ENCODE measurements at regions not wholly inside any gene's neighbourhood (a gene's known extent, or its start where the extent isn't known, plus 50 kb on each side); places are given as distances from the start of the nearest gene placed in this dataset.

DNA sequence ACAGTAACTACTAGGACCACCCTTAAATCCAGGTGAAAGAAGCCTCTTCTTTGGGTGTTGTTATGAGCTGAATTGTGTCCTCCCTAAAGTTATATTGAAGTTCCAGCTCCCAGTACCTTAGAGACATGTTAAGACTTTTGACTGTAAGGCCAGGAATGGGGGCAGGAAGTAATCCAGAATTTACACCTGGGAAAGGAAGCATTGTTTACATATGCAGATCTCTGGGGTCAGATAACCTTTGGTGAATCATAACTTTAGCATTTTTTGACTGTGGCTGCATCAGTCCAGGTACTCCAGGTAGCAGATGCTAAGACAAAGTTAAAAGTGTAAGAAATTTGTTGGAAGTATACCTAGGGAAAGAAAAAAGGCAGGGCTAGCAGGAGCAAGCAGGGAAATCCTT, 104.9 kb upstream of the CENPE start:
- H3K4me2 ChIP-seq: no peak overlapping the region
- no peak overlapping the region for H3K27ac ChIP-seq
- no peak overlapping the region for H2AFZ ChIP-seq

GRCh38 chr4:103292959-103293358, 94.8 kb upstream of the CENPE start:
- no peak overlapping the region for H2AFZ ChIP-seq
- no peak overlapping the region for H3K4me3 ChIP-seq
- no peaks in the 10 kb centered on the region for H3K27me3 ChIP-seq

More for the DNA sequence above, 104.9 kb upstream of the CENPE start:
- Histone ChIP-seq H3K4me1 (ENCODE audit: insufficient read depth) (peaks cover 15% of the 10 kb centered on the region), H3K36me3 (replicated peaks; ENCODE audit: insufficient read depth, low read depth) (no peaks in the 10 kb centered on the region), H3K79me2 (no peaks in the 10 kb centered on the region), H3K9me3 (ENCODE audit: low read depth) (no peaks in the 10 kb centered on the region), H3K9me2 (replicated peaks; ENCODE audit: insufficient read depth) (no peaks in the 10 kb centered on the region), H4K20me1 (ENCODE audit: insufficient read depth, poor library complexity, severe bottlenecking) (no peaks in the 10 kb centered on the region), H3K27me3 (no peaks in the 10 kb centered on the region), H3K4me3 (no peak overlapping the region)
- TF ChIP-seq EZH2phosphoT487 (IDR thresholded peaks at IDR 0.05; ENCODE audit: low read depth, severe bottlenecking, unreplicated experiment): no peak
- TF ChIP-seq, protein P1, sequence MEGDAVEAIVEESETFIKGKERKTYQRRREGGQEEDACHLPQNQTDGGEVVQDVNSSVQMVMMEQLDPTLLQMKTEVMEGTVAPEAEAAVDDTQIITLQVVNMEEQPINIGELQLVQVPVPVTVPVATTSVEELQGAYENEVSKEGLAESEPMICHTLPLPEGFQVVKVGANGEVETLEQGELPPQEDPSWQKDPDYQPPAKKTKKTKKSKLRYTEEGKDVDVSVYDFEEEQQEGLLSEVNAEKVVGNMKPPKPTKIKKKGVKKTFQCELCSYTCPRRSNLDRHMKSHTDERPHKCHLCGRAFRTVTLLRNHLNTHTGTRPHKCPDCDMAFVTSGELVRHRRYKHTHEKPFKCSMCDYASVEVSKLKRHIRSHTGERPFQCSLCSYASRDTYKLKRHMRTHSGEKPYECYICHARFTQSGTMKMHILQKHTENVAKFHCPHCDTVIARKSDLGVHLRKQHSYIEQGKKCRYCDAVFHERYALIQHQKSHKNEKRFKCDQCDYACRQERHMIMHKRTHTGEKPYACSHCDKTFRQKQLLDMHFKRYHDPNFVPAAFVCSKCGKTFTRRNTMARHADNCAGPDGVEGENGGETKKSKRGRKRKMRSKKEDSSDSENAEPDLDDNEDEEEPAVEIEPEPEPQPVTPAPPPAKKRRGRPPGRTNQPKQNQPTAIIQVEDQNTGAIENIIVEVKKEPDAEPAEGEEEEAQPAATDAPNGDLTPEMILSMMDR (IDR thresholded peaks at IDR 0.05; ENCODE audit: poor library complexity): no peak
- TF ChIP-seq EZH2 (IDR thresholded peaks at IDR 0.05; ENCODE audit: borderline replicate concordance): no peak
- no peak for DNase-seq (ENCODE audit: low spot score)

GRCh38 chr4:103292373-103292772, 94.2 kb upstream of the CENPE start:
- H3K9me3 ChIP-seq (ENCODE audit: low read depth): no peaks in the 10 kb centered on the region
- H3K36me3 ChIP-seq (replicated peaks; ENCODE audit: insufficient read depth, low read depth): no peaks in the 10 kb centered on the region
- H3K4me2 ChIP-seq: no peak overlapping the region
- TF ChIP-seq EZH2phosphoT487 (IDR thresholded peaks at IDR 0.05; ENCODE audit: low read depth, severe bottlenecking, unreplicated experiment) (no peak), EZH2 (IDR thresholded peaks at IDR 0.05; ENCODE audit: borderline replicate concordance) (no peak)
- TF ChIP-seq, protein P1 (IDR thresholded peaks at IDR 0.05; ENCODE audit: poor library complexity): no peak
- no peaks in the 10 kb centered on the region for H3K4me1 ChIP-seq (ENCODE audit: insufficient read depth)
- no peaks in the 10 kb centered on the region for H3K27me3 ChIP-seq
- no peaks in the 10 kb centered on the region for H3K79me2 ChIP-seq
- 59% methylated on average over 4 of the region's 4 CpGs for WGBS (ENCODE audit: low lambda C conversion rate, missing lambda C conversion rate)
- no peaks in the 10 kb centered on the region for H4K20me1 ChIP-seq (ENCODE audit: insufficient read depth, poor library complexity, severe bottlenecking)
- no peak overlapping the region for H3K27ac ChIP-seq
- H3K9me2 ChIP-seq (replicated peaks; ENCODE audit: insufficient read depth): no peaks in the 10 kb centered on the region
- H2AFZ ChIP-seq: no peak overlapping the region
- no peak overlapping the region for H3K4me3 ChIP-seq
- no peak for DNase-seq (ENCODE audit: low spot score)

More at GRCh38 chr4:103292959-103293358, 94.8 kb upstream of the CENPE start:
- Histone ChIP-seq H3K4me1 (ENCODE audit: insufficient read depth) (no peaks in the 10 kb centered on the region), H3K9me3 (ENCODE audit: low read depth) (no peaks in the 10 kb centered on the region), H3K9me2 (replicated peaks; ENCODE audit: insufficient read depth) (no peaks in the 10 kb centered on the region), H4K20me1 (ENCODE audit: insufficient read depth, poor library complexity, severe bottlenecking) (no peaks in the 10 kb centered on the region), H3K36me3 (replicated peaks; ENCODE audit: insufficient read depth, low read depth) (no peaks in the 10 kb centered on the region), H3K79me2 (no peaks in the 10 kb centered on the region), H3K4me2 (no peak overlapping the region), H3K27ac (no peak overlapping the region)
- no peak for TF ChIP-seq EZH2phosphoT487 (IDR thresholded peaks at IDR 0.05; ENCODE audit: low read depth, severe bottlenecking, unreplicated experiment)
- no peak for TF ChIP-seq EZH2 (IDR thresholded peaks at IDR 0.05; ENCODE audit: borderline replicate concordance)
- TF ChIP-seq, protein P1 (IDR thresholded peaks at IDR 0.05; ENCODE audit: poor library complexity): no peak
- WGBS (ENCODE audit: low lambda C conversion rate, missing lambda C conversion rate): 77% methylated on average over 3 of the region's 3 CpGs
- DNase-seq (ENCODE audit: low spot score): no peak

DNA sequence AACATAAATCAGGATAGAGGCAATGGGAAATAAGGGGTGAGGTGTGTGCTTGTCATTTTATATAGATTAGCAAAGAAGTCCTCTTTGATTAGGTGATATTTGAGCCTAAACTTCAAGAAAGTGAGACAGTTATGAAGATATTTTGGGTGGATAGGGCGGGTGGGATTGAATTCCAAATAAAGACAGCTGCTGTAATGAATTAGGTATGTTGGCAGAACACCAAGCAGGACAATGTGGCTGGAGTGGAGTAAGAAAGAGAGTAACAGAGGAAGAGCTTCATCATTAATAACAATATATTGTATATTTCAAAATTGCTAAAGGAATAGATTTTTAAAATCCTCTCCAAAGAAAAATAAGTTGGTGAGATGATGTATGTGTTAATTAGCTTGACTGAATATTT, 91.0 kb upstream of the CENPE start:
- no peak overlapping the region for H3K4me2 ChIP-seq
- H4K20me1 ChIP-seq (ENCODE audit: insufficient read depth, poor library complexity, severe bottlenecking): no peaks in the 10 kb centered on the region
- no peak for TF ChIP-seq EZH2 (IDR thresholded peaks at IDR 0.05; ENCODE audit: borderline replicate concordance)
- TF ChIP-seq, protein P1 (IDR thresholded peaks at IDR 0.05; ENCODE audit: poor library complexity): no peak
- no peak for TF ChIP-seq EZH2phosphoT487 (IDR thresholded peaks at IDR 0.05; ENCODE audit: low read depth, severe bottlenecking, unreplicated experiment)
- H3K36me3 ChIP-seq (replicated peaks; ENCODE audit: insufficient read depth, low read depth): no peaks in the 10 kb centered on the region
- H3K27ac ChIP-seq: no peak overlapping the region
- no peak overlapping the region for H3K4me3 ChIP-seq
- no peaks in the 10 kb centered on the region for H3K9me3 ChIP-seq (ENCODE audit: low read depth)
- 74% methylated on average over 1 of the region's 1 CpG for WGBS (ENCODE audit: low lambda C conversion rate, missing lambda C conversion rate)
- DNase-seq (ENCODE audit: low spot score): no peak
- H3K79me2 ChIP-seq: no peaks in the 10 kb centered on the region
- H3K4me1 ChIP-seq (ENCODE audit: insufficient read depth): no peaks in the 10 kb centered on the region
- H3K9me2 ChIP-seq (replicated peaks; ENCODE audit: insufficient read depth): no peaks in the 10 kb centered on the region
- H2AFZ ChIP-seq: no peak overlapping the region
- H3K27me3 ChIP-seq: no peaks in the 10 kb centered on the region
